Neutrophil (primary cell): ENCODE measurements at regions not wholly inside any gene's neighbourhood (a gene's known extent, or its start where the extent isn't known, plus 50 kb on each side); places are given as distances from the start of the nearest gene placed in this dataset.

ENCODE experiments used
- H3K27ac ChIP-seq: fragments of 200-600 bp; sonication (generic); 2 replicates; pipeline ENCODE4 v1.5.1; 2016; ENCODE audit warnings: mild to moderate bottlenecking, moderate library complexity
- H3K27me3 ChIP-seq: fragments of 200-600 bp; sonication (generic); 2 replicates; pipeline ENCODE4 v1.6.0; 2016; ENCODE audit warnings: mild to moderate bottlenecking
- H3K36me3 ChIP-seq: fragments of 200-600 bp; sonication (generic); 2 replicates; pipeline ENCODE4 v1.5.1; 2017
- H3K4me1 ChIP-seq, 2 experiments: fragments of 200-600 bp in 1 of 2; sonication (generic) in 1 of 2; 1 replicate in 1 of 2; 2 replicates in 1 of 2; pipeline versions ENCODE4 v1.5.1 to v1.6.1; 2013 to 2016; ENCODE audit warnings: low read depth in 1 of 2, low read length in 1 of 2, mild to moderate bottlenecking in 1 of 2, moderate library complexity in 1 of 2; ENCODE audit not compliant: control insufficient read depth in 1 of 2, insufficient read depth in 1 of 2
- H3K4me3 ChIP-seq, 2 experiments: fragments of 200-600 bp in 1 of 2; sonication (generic) in 1 of 2; 1 replicate in 1 of 2; 2 replicates in 1 of 2; pipeline ENCODE4 v1.5.1; 2013 to 2016; ENCODE audit warnings: low read depth in 1 of 2, low read length in 1 of 2, mild to moderate bottlenecking in 1 of 2, moderate library complexity in 1 of 2
- H3K9me3 ChIP-seq: fragments of 200-600 bp; sonication (generic); 2 replicates; pipeline ENCODE4 v1.5.1; 2016
- CTCF ChIP-seq: fragments of 200-600 bp; sonication (generic); IDR thresholded peaks from 2 replicates; pipeline ENCODE4 v1.5.1; 2016; ENCODE audit warnings: antibody characterized with exemption

- Histone ChIP-seq H3K9me3 (no peaks in the 10 kb centered on the region), H3K27ac (no peak overlapping the region), H3K4me1 (no peaks in the 10 kb centered on the region), H3K27me3 (no peaks in the 10 kb centered on the region), H3K36me3 (no peaks in the 10 kb centered on the region), H3K4me3 (no peak overlapping the region)
- TF ChIP-seq CTCF, result no peak
Measured at GRCh38 chr3:153429821-153430220, 267.8 kb downstream of the RAP2B start.

- no peak overlapping the region for H3K27ac ChIP-seq
- no peak overlapping the region for H3K4me3 ChIP-seq
- no peaks in the 10 kb centered on the region for H3K9me3 ChIP-seq
- H3K36me3 ChIP-seq, result no peaks in the 10 kb centered on the region
- no peaks in the 10 kb centered on the region for H3K27me3 ChIP-seq
- no peak for TF ChIP-seq CTCF
- no peaks in the 10 kb centered on the region for H3K4me1 ChIP-seq
Measured at GRCh38 chr3:153431076-153431475, 269.1 kb downstream of the RAP2B start.

GRCh38 chr3:153437666-153438065, 275.6 kb downstream of the RAP2B start:
- H3K27me3 ChIP-seq, result no peaks in the 10 kb centered on the region
- no peak overlapping the region for H3K27ac ChIP-seq
- peaks cover 0 to 12% of the 10 kb centered on the region in 2 experiments for H3K4me1 ChIP-seq
- H3K36me3 ChIP-seq, result no peaks in the 10 kb centered on the region
- no peak overlapping the region for H3K4me3 ChIP-seq
- H3K9me3 ChIP-seq, result no peaks in the 10 kb centered on the region
- TF ChIP-seq CTCF, result no peak

- Histone ChIP-seq H3K4me3 (no peak overlapping the region), H3K9me3 (no peaks in the 10 kb centered on the region), H3K36me3 (no peaks in the 10 kb centered on the region), H3K27me3 (no peaks in the 10 kb centered on the region), H3K4me1 (peaks cover 0 to 12% of the 10 kb centered on the region in 2 experiments), H3K27ac (no peak overlapping the region)
- TF ChIP-seq CTCF, result no peak
Measured at GRCh38 chr3:153438271-153438670, 276.2 kb downstream of the RAP2B start.

GRCh38 chr3:153439780-153440179, 277.8 kb downstream of the RAP2B start:
- Histone ChIP-seq H3K9me3 (no peaks in the 10 kb centered on the region), H3K27me3 (no peaks in the 10 kb centered on the region), H3K4me1 (peaks cover 0 to 12% of the 10 kb centered on the region in 2 experiments), H3K36me3 (no peaks in the 10 kb centered on the region), H3K4me3 (no peak overlapping the region), H3K27ac (no peak overlapping the region)
- TF ChIP-seq CTCF, result no peak

GRCh38 chr3:153440311-153440710, 278.3 kb downstream of the RAP2B start:
- Histone ChIP-seq H3K4me1 (peaks cover 0 to 12% of the 10 kb centered on the region in 2 experiments), H3K27me3 (no peaks in the 10 kb centered on the region), H3K27ac (no peak overlapping the region), H3K36me3 (no peaks in the 10 kb centered on the region), H3K4me3 (no peak overlapping the region), H3K9me3 (no peaks in the 10 kb centered on the region)
- no peak for TF ChIP-seq CTCF
